Pancreas (tissue), 10 donors: ENCODE measurements at regions not wholly inside any gene's neighbourhood (a gene's known extent, or its start where the extent isn't known, plus 50 kb on each side); places are given as distances from the start of the nearest gene placed in this dataset.

Experiments
- ATAC-seq, 4 donors: fragments of 200-7000 bp; cut with Tn5 transposase; one replicate each; pipeline versions ENCODE4 v1.8.0 to v1.9.1; 2020; ENCODE audit warnings: mild to moderate bottlenecking in 4 of 4, moderate library complexity in 4 of 4
- DNase-seq, 6 donors: peaks; one replicate each; pipeline ENCODE4 v3.0.0-alpha.2; 2020
- FAIRE-seq: peaks from 2 replicates; lab custom pipeline; 2012; peaks lifted over from hg19 to GRCh38; lab: Jason Lieb, UNC
- H3K27ac ChIP-seq, 4 donors: fragments of 200-600 bp; sonication (generic); 1 replicate in 3 of 4; 2 replicates in 1 of 4; pipeline versions ENCODE4 v1.5.0 to v1.8.0; 2020
- H3K27me3 ChIP-seq, 4 donors: fragments of 200-600 bp; one replicate each; pipeline ENCODE4 v1.8.0; 2021
- H3K36me3 ChIP-seq, 3 donors: fragments of 200-600 bp; sonication (generic) in 1 of 3; one replicate each; pipeline versions ENCODE4 v1.5.0 to v1.8.0; 2020 to 2021
- H3K4me1 ChIP-seq, 3 donors: fragments of 200-600 bp; one replicate each; pipeline ENCODE4 v1.8.0; 2021
- H3K4me3 ChIP-seq, 4 donors: fragments of 200-600 bp; sonication (generic) in 2 of 4; one replicate each; pipeline versions ENCODE4 v1.5.0 to v1.8.0; 2020 to 2021
- H3K9me3 ChIP-seq, 4 donors: fragments of 200-600 bp; one replicate each; pipeline ENCODE4 v1.8.0; 2021
- CTCF ChIP-seq, 4 donors: fragments of 200-600 bp; sonication (generic) in 3 of 4; IDR thresholded peaks; one replicate each; pipeline versions ENCODE4 v1.5.0 to v1.8.0; 2021; ENCODE audit warnings: antibody characterized with exemption in 4 of 4
- WGBS, 2 donors: extraction: QIAGEN DNeasy Blood & Tissue Kit; methylation state at CpG; one replicate each; pipeline ENCODE4 v1.1.7; 2013; 5-methylcytosine and 5-hydroxymethylcytosine counted together
- intact Hi-C, 3 donors: fragments of 100-400 bp; cut with DNase I; formaldehyde crosslinking; loops; one replicate each; pipeline versions ENCODE4 v1.11.1 to v1.14.2; 2022
- donor health status: healthy with polysubstance abuse.
- donor health status: DM: no; HTN: no; CAD: no; lungs with moderate emphysema.
- donor health status: DM: no; HTN: no; CAD: no.
- donor health status: control.
- donor health status: control.
- donor health status: Bipolar disorder and iron deficiency.
- donor health status: DM: yes; HTN: yes; CAD: no.
- donor health status: DM: no; HTN: no; CAD: no.
- donor health status: DM: no; HTN: no; CAD: no.
- donor health status: DM: yes; HTN: yes; CAD: no.

GRCh38 chr7:156118248-156118645 is 306.0 kb upstream of the SHH start:
- H3K4me3 ChIP-seq, result no peak overlapping the region
- intact Hi-C loops, result no loop called here
- H3K4me1 ChIP-seq, result no peaks in the 10 kb centered on the region
- ATAC-seq (no peak), FAIRE-seq (no peak), DNase-seq (no peak)
- no peak for TF ChIP-seq CTCF (IDR thresholded peaks at IDR 0.05)
- 66 to 70% methylated on average over 6 of the region's 6 CpGs for WGBS, 2 donors
- H3K36me3 ChIP-seq, result no peaks in the 10 kb centered on the region
- no peaks in the 10 kb centered on the region for H3K9me3 ChIP-seq
- H3K27me3 ChIP-seq, result no peaks in the 10 kb centered on the region
- no peak overlapping the region for H3K27ac ChIP-seq

GRCh38 chr7:156117542-156118247 is 305.4 kb upstream of the SHH start:
- Histone ChIP-seq H3K36me3 (no peaks in the 10 kb centered on the region), H3K27ac (no peak overlapping the region), H3K4me1 (no peaks in the 10 kb centered on the region), H3K27me3 (no peaks in the 10 kb centered on the region), H3K9me3 (no peaks in the 10 kb centered on the region), H3K4me3 (no peak overlapping the region)
- intact Hi-C loops, result no loop called here
- WGBS, 2 donors, result 66 to 67% methylated on average over 8 of the region's 8 CpGs
- ATAC-seq (no peak), DNase-seq (no peak), FAIRE-seq (no peak)
- TF ChIP-seq CTCF (IDR thresholded peaks at IDR 0.05), result no peak

GRCh38 chr7:156116514-156117215 is 304.4 kb upstream of the SHH start:
- no peak for TF ChIP-seq CTCF (IDR thresholded peaks at IDR 0.05)
- ATAC-seq (no peak), DNase-seq (no peak), FAIRE-seq (no peak)
- WGBS, 2 donors, result 88 to 94% methylated on average over 12 of the region's 12 CpGs
- H3K9me3 ChIP-seq, result no peaks in the 10 kb centered on the region
- no peaks in the 10 kb centered on the region for H3K27me3 ChIP-seq
- intact Hi-C loops, result no loop called here
- no peaks in the 10 kb centered on the region for H3K4me1 ChIP-seq
- H3K27ac ChIP-seq, result no peak overlapping the region
- H3K36me3 ChIP-seq, result no peaks in the 10 kb centered on the region
- H3K4me3 ChIP-seq, result no peak overlapping the region

- DNase-seq, result no peak
Observed at GRCh38 chr7:156115582-156115981, 303.3 kb upstream of the SHH start.

More at GRCh38 chr7:156115582-156115981, 303.3 kb upstream of the SHH start:
- no peaks in the 10 kb centered on the region for H3K36me3 ChIP-seq
- H3K4me1 ChIP-seq, result no peaks in the 10 kb centered on the region
- H3K4me3 ChIP-seq, result no peak overlapping the region
- H3K27ac ChIP-seq, result no peak overlapping the region
- no peaks in the 10 kb centered on the region for H3K9me3 ChIP-seq
- WGBS, 2 donors, result 77 to 87% methylated on average over 9 of the region's 9 CpGs
- TF ChIP-seq CTCF (IDR thresholded peaks at IDR 0.05), result no peak
- FAIRE-seq (no peak), ATAC-seq (no peak)
- no peaks in the 10 kb centered on the region for H3K27me3 ChIP-seq
- intact Hi-C loops, result no loop called here
